B cell (primary cell): ENCODE measurements at regions not wholly inside any gene's neighbourhood (a gene's known extent, or its start where the extent isn't known, plus 50 kb on each side); places are given as distances from the start of the nearest gene placed in this dataset.

Experiments
- ATAC-seq: fragments of 200-7000 bp; cut with Tn5 transposase; one replicate; pipeline ENCODE4 v1.10.0; 2021; ENCODE audit warnings: low read depth, mild to moderate bottlenecking, moderate number of reproducible peaks, moderate library complexity
- CTCF ChIA-PET: fragments of 350-600 bp; sonication (Branson Sonifier 250); formaldehyde crosslinking; loops from one replicate; lab custom pipeline; 2021; ENCODE audit warnings: antibody characterized with exemption, inconsistent platforms; lab: Charles Lee
- POLR2A ChIA-PET: fragments of 350-600 bp; sonication (Branson Sonifier 250); formaldehyde crosslinking; loops from one replicate; lab custom pipeline; 2021; ENCODE audit warnings: antibody characterized with exemption; lab: Charles Lee
- DNase-seq: peaks from one replicate; pipeline ENCODE4 v3.0.0; 2013
- H2AFZ ChIP-seq: 2 replicates; pipeline ENCODE4 v1.6.1; 2012; ENCODE audit warnings: mild to moderate bottlenecking, low read depth, low read length; ENCODE audit not compliant: insufficient read depth, poor library complexity, severe bottlenecking
- H3K27ac ChIP-seq, 2 donors: 1 replicate in 1 of 2; 2 replicates in 1 of 2; pipeline ENCODE4 v1.5.1; 2012 to 2013; ENCODE audit warnings: low read length in 2 of 2, mild to moderate bottlenecking in 2 of 2, moderate library complexity in 1 of 2
- H3K27me3 ChIP-seq, 4 experiments: fragments of 200-600 bp in 1 of 4; sonication (generic) in 1 of 4; replicated peaks in 1 of 4; 1 replicate in 2 of 4; 2 replicates in 2 of 4; pipeline versions ENCODE4 v1.6.1 to v1.7.0; 2013 to 2016; ENCODE audit warnings: low read length in 3 of 4, mild to moderate bottlenecking in 2 of 4, mixed read lengths in 1 of 4, moderate library complexity in 1 of 4; ENCODE audit not compliant: insufficient read depth in 4 of 4, control insufficient read depth in 3 of 4; ENCODE audit errors: control extremely low read depth in 1 of 4
- H3K36me3 ChIP-seq, 2 experiments: replicated peaks in 1 of 2; 1 replicate in 1 of 2; 2 replicates in 1 of 2; pipeline versions ENCODE4 v1.6.1 to v1.7.1; 2013; ENCODE audit warnings: low read length in 1 of 2; ENCODE audit not compliant: insufficient read depth in 2 of 2, control insufficient read depth in 1 of 2; ENCODE audit errors: control extremely low read depth in 1 of 2, extremely low read depth in 1 of 2
- H3K4me1 ChIP-seq, 2 donors: fragments of 200-600 bp in 1 of 2; sonication (generic) in 1 of 2; 1 replicate in 1 of 2; 2 replicates in 1 of 2; pipeline versions ENCODE4 v1.5.1 to v1.6.1; 2013 to 2017; ENCODE audit warnings: low read length in 2 of 2; ENCODE audit not compliant: control insufficient read depth in 2 of 2, insufficient read depth in 2 of 2
- H3K4me2 ChIP-seq: replicated peaks from 2 replicates; pipeline ENCODE3; 2012; ENCODE audit warnings: mild to moderate bottlenecking, low read depth, low read length; ENCODE audit not compliant: poor library complexity, severe bottlenecking
- H3K4me3 ChIP-seq, 5 experiments: fragments of 200-600 bp in 1 of 5; sonication (generic) in 1 of 5; 1 replicate in 3 of 5; 2 replicates in 2 of 5; pipeline versions ENCODE4 v1.5.1 to v1.7.0; 2011 to 2016; ENCODE audit warnings: low read length in 4 of 5, mild to moderate bottlenecking in 4 of 5, low read depth in 2 of 5, control low read depth in 1 of 5, moderate library complexity in 1 of 5; ENCODE audit not compliant: insufficient read depth in 1 of 5; ENCODE audit errors: control extremely low read depth in 1 of 5, extremely low read depth in 1 of 5
- H3K79me2 ChIP-seq: fragments of 200-600 bp; sonication (generic); one replicate; pipeline ENCODE4 v1.6.0; 2016; ENCODE audit warnings: low read length; ENCODE audit not compliant: control insufficient read depth, insufficient read depth
- H3K9ac ChIP-seq: fragments of 200-600 bp; sonication (generic); 2 replicates; pipeline ENCODE4 v1.6.1; 2017; ENCODE audit warnings: mild to moderate bottlenecking, low read length, moderate library complexity
- H3K9me3 ChIP-seq, 3 donors: one replicate each; pipeline versions ENCODE4 v1.6.1 to v1.7.1; 2013; ENCODE audit warnings: low read length in 2 of 3; ENCODE audit not compliant: control insufficient read depth in 2 of 3, insufficient read depth in 1 of 3; ENCODE audit errors: control extremely low read depth in 1 of 3
- H4K20me1 ChIP-seq: 2 replicates; pipeline ENCODE4 v1.6.0; 2012; ENCODE audit warnings: mild to moderate bottlenecking, low read length; ENCODE audit not compliant: insufficient read depth, control insufficient read depth, poor library complexity, severe bottlenecking
- H3K27ac Mint-ChIP-seq: one replicate; pipeline ENCODE4 v1.8.0; 2021; ENCODE audit warnings: mixed read lengths
- H3K27me3 Mint-ChIP-seq: one replicate; pipeline ENCODE4 v1.8.0; 2021; ENCODE audit warnings: mixed read lengths
- H3K4me1 Mint-ChIP-seq: one replicate; pipeline ENCODE4 v1.8.0; 2021; ENCODE audit warnings: mixed read lengths
- H3K4me3 Mint-ChIP-seq: one replicate; pipeline ENCODE4 v1.8.0; 2021; ENCODE audit warnings: mixed read lengths
- H3K9me3 Mint-ChIP-seq: one replicate; pipeline ENCODE4 v1.8.0; 2022; ENCODE audit warnings: mixed read lengths; ENCODE audit not compliant: insufficient read depth
- EZH2 ChIP-seq: IDR thresholded peaks from 2 replicates; pipeline ENCODE4 v1.6.1; 2012; ENCODE audit warnings: borderline replicate concordance, low read depth, mild to moderate bottlenecking, moderate library complexity, low read length; ENCODE audit not compliant: insufficient read depth, poor library complexity, severe bottlenecking
- WGBS: methylation state at CpG from one replicate; pipeline ENCODE4 v1.1.5; 2013; ENCODE audit warnings: missing lambda C conversion rate; ENCODE audit not compliant: insufficient coverage; 5-methylcytosine and 5-hydroxymethylcytosine counted together
- intact Hi-C: fragments of 100-400 bp; cut with micrococcal nuclease; formaldehyde crosslinking; loops from one replicate; pipeline ENCODE4 v1.10.0; 2022
- TF ChIP-seq, protein P1 (sequence below): fragments of 200-600 bp; IDR thresholded peaks from one replicate; pipeline ENCODE4 v1.8.0; 2022; ENCODE audit warnings: antibody characterized with exemption, mild to moderate bottlenecking

DNA sequence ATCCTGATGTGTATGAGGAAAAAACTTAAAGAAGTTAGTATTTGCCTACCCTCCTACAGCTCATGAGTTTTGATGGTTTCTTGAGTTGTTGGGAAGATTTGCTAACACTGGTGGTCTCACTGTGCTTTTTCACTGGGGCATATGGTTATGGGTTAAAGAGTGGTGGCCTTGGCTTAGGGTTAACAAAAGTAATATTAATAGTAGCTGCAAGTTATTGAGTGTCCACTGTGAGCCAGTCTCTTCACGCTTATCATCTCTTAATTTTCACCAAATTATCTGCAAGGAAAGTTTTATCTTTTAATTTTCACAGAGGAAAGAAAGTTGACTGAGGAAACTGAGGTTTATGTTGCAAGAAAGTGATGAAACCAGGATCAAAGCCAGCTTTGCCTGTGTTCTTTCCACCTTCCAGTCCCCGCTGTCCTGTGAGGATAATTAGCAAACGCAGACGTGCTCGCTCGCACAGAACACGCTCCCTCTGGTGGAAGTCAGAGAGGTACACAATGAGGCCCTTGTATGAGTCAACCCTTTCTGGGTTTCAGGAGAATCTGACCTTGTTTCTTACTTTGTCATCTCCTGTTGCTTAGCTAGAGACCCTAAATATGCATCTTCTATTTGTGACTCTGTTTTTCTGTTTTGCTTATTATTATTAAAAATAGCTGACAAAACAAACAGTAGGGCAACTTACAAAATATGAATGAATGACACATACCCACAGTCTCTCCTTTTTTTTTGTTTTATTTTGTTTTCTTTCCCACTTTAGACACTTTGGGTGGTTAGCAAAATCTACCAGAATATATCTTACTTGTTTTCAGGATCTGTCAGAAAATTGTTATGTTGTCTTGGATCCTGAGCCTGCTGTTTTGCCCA lies 94.3 kb downstream of the DDIT4L start:
- Mint-ChIP-seq H3K4me3 (no peak overlapping the region), H3K4me1 (peaks cover 43% of the 10 kb centered on the region), H3K27ac (no peak overlapping the region), H3K9me3 (no peaks in the 10 kb centered on the region), H3K27me3 (no peaks in the 10 kb centered on the region)
- H3K79me2 ChIP-seq: no peaks in the 10 kb centered on the region
- POLR2A ChIA-PET: no interaction called here
- no peak overlapping the region for H2AFZ ChIP-seq
- TF ChIP-seq, protein P1, sequence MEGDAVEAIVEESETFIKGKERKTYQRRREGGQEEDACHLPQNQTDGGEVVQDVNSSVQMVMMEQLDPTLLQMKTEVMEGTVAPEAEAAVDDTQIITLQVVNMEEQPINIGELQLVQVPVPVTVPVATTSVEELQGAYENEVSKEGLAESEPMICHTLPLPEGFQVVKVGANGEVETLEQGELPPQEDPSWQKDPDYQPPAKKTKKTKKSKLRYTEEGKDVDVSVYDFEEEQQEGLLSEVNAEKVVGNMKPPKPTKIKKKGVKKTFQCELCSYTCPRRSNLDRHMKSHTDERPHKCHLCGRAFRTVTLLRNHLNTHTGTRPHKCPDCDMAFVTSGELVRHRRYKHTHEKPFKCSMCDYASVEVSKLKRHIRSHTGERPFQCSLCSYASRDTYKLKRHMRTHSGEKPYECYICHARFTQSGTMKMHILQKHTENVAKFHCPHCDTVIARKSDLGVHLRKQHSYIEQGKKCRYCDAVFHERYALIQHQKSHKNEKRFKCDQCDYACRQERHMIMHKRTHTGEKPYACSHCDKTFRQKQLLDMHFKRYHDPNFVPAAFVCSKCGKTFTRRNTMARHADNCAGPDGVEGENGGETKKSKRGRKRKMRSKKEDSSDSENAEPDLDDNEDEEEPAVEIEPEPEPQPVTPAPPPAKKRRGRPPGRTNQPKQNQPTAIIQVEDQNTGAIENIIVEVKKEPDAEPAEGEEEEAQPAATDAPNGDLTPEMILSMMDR: peak; percentile 80
- TF ChIP-seq EZH2: no peak
- H4K20me1 ChIP-seq: no peaks in the 10 kb centered on the region
- peaks cover 21 to 25% of the 10 kb centered on the region in 2 donors for H3K4me1 ChIP-seq
- no peak overlapping the region for H3K9ac ChIP-seq
- intact Hi-C loops: loop anchor here (2.0 to 10.0 kb wide), 4 partner anchors 809 to 1635 kb away; partner anchors contain the start of gene PPP3CA
- ATAC-seq (peak; percentile 53), DNase-seq (peak; percentile 58)
- H3K9me3 ChIP-seq: no peaks in the 10 kb centered on the region
- no peaks in the 10 kb centered on the region for H3K36me3 ChIP-seq
- H3K4me3 ChIP-seq: no peak overlapping the region
- peaks cover 0 to 3% (median 0%) of the 10 kb centered on the region in 4 experiments for H3K27me3 ChIP-seq
- no peak overlapping the region for H3K4me2 ChIP-seq
- no peak overlapping the region for H3K27ac ChIP-seq
- CTCF ChIA-PET: interaction anchor here (0.7 to 5.3 kb wide), 5 partner anchors 9 to 974 kb away, joined by 3 to 95 read pairs (median 5); no protein-coding TSS in a partner anchor
- WGBS: 17% methylated on average over 6 of the region's 7 CpGs
